ENCODE measurements at regions not wholly inside any gene's neighbourhood (a gene's known extent, or its start where the extent isn't known, plus 50 kb on each side); places are given as distances from the start of the nearest gene placed in this dataset.

GRCh38 chr16:79973320-79973719 lies 372.8 kb upstream of the MAF start:
- Histone ChIP-seq H3K27ac (ENCODE audit: insufficient read length, low read depth, low read length) (no peak overlapping the region), H4K20me1 (ENCODE audit: control insufficient read depth, insufficient read depth, insufficient read length) (no peaks in the 10 kb centered on the region), H2BK20ac (ENCODE audit: low read depth, low read length, poor library complexity, severe bottlenecking) (no peak overlapping the region), H2BK5ac (ENCODE audit: insufficient read length, low read length) (no peak overlapping the region), H3K23me2 (ENCODE audit: insufficient read length, low read depth, low read length, poor library complexity, severe bottlenecking) (no peaks in the 10 kb centered on the region), H3K4me1 (ENCODE audit: insufficient read depth, low read length) (no peaks in the 10 kb centered on the region), H2AK5ac (ENCODE audit: insufficient read length, low read length) (no peak overlapping the region), H3T11ph (ENCODE audit: low read length) (no peak overlapping the region), H3K79me2 (ENCODE audit: insufficient read depth, low read length) (no peaks in the 10 kb centered on the region), H4K5ac (ENCODE audit: insufficient read length, low read depth, low read length) (no peak overlapping the region), H2BK15ac (ENCODE audit: low read depth, low read length) (no peak overlapping the region), H3K4ac (ENCODE audit: low read depth, low read length) (no peak overlapping the region), H3K9me3 (ENCODE audit: control insufficient read depth, low read depth, low read length) (no peaks in the 10 kb centered on the region), H3K56ac (ENCODE audit: insufficient read length, low read depth, low read length) (no peak overlapping the region), H3K4me2 (ENCODE audit: insufficient read depth, insufficient read length, low read length) (no peak overlapping the region), H3K9ac (ENCODE audit: extremely low read depth, insufficient read length, low read length) (no peak overlapping the region), H3K79me1 (ENCODE audit: insufficient read depth, low read depth, low read length, poor library complexity, severe bottlenecking) (no peaks in the 10 kb centered on the region), H2BK120ac (ENCODE audit: low read depth, low read length, poor library complexity, severe bottlenecking) (no peak overlapping the region), H4K8ac (replicated peaks; ENCODE audit: insufficient read length, low read depth, low read length) (no peak overlapping the region), H4K91ac (ENCODE audit: insufficient read length, low read depth, low read length) (no peak overlapping the region), H3K14ac (ENCODE audit: insufficient read depth, low read length) (no peak overlapping the region), H3K23ac (ENCODE audit: insufficient read length, low read depth, low read length) (no peak overlapping the region), H2AFZ (ENCODE audit: low read length) (no peak overlapping the region), H3K18ac (ENCODE audit: insufficient read length, low read depth, low read length) (no peak overlapping the region), H2BK12ac (ENCODE audit: insufficient read length, low read depth, low read length) (no peak overlapping the region), H3K27me3 (ENCODE audit: insufficient read depth, low read length) (no peaks in the 10 kb centered on the region)
- Mint-ChIP-seq H3K4me1 (no peaks in the 10 kb centered on the region), H3K36me3 (ENCODE audit: insufficient read depth in 1 of 3, low read depth in 3 of 3) (no peaks in the 10 kb centered on the region), H3K27me3 (ENCODE audit: low read depth) (no peaks in the 10 kb centered on the region; the same call in 1 of the 2 replicates), H3K4me3 (no peak overlapping the region), H3K9me3 (no peaks in the 10 kb centered on the region), H3K27ac (no peak overlapping the region)
- no peak for DNase-seq
- WGBS (ENCODE audit: extremely low coverage, insufficient read length, low lambda C conversion rate), result no CpG with 5 or more reads among the region's 2 CpGs
- TF ChIP-seq CTCF (conservative IDR thresholded peaks at IDR 0.05), result no peak

Data from H9 (cell line).